Endothelial cell of hepatic sinusoid (primary cell): ENCODE measurements at regions not wholly inside any gene's neighbourhood (a gene's known extent, or its start where the extent isn't known, plus 50 kb on each side); places are given as distances from the start of the nearest gene placed in this dataset.
"Not testable (repeated sequence)": the region's sequence is repeated elsewhere in the genome, so short reads cannot be mapped to it uniquely, and the experiment has no call there.

Experiments used
- in situ Hi-C: cut with HindIII; loops from 2 replicates; pipeline ENCODE4 v1.10.0; 2017; ENCODE audit warnings: low sequenced_read_pairs

DNA sequence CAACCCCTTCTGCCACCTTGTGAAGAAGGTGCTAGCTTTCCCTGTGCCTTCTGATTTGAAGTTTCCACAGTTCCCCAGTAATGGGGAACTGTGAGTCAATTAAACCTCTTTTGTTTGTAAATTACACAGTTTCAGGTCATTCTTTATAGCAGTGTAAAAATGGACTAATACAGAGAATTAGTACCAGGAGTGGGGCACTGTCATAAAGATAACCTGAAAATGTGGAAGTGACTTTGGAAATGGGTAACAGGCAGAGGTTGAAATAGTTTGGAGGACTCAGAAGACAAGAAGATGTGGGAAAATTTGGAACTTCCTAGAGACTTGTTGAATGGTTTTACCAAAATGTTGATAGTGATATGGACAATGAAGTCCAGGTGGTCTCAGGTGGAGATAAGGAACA, 131.0 kb upstream of the HAND2 start:
- in situ Hi-C loops, result no loop called here

DNA sequence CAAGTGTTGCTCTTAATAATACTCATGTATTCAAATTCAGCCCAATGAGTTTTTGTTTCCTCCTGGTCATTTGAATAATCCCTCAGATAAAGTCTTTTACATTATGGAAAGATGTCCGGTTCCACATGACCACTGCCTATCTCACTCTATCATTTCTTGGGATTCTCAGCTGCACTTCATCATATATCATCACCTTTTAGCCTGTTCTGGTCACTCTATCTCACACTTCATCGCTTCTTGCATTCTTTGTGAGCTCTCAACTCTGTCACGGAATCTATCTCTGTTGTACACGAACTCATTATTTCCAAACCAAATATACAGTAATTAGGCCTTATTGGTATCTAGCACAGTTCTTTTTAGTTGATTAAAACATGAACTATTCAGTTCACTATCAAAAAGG, 126.9 kb upstream of the HAND2 start:
- in situ Hi-C loops, result no loop called here

DNA sequence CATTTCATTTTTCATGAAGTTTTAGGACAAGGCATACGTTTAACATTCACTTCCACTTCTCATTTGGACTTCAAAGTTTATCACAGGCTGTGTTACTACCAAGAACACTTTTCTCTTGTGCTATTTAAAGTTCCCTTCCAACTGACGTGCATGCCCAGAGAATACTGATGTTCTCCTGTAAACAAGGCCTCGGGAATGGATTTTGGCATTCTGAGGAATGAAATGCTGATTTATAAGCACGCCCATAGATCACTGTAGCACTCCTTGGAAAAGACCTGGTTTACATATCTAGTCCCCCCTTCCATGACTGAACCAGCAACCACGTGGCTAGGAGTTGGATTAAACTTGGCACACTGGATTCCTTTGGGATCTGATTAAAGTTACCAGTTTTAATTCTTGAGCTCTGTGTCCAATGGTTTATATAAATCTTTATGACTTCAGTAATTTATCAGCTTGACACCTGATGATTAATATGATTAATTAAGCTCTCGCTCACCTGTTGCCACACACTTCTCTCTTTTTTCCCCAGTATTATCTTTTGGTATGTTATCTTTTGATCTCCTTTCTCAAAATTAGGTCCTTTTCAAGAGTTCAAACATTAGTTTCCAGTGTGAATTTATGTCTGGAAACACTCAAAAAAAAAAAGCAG, 122.4 kb upstream of the HAND2 start:
- in situ Hi-C loops, result no loop called here

DNA sequence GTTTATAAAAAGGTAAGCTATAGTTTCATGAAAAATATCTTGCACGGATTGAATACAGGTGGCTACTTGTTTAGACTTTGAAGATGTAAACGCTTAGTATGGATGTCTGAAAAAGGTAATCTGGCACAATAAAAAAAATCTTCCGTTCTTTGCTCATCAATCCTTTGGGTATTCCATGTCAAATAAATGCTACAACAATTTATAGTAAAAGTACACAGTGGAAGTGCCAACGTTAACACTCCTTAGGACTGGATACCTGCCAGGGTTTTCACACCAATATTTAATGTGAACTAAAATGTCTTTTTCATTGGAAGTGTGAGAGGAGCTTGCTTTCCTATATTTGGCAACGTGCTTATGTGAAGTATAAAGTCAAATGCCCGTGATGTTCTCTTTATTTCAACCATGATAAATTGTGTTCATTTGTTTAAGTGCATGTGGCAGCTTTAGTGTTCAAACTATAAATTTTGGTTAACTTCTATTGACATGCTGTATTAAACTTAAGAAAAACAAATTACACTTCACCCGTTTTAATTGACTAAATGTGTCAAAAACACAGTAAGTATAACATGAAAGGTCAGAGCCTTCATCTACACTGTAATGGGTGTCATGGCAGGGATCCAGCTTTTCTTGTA, 121.7 kb upstream of the HAND2 start:
- in situ Hi-C loops, result no loop called here

DNA sequence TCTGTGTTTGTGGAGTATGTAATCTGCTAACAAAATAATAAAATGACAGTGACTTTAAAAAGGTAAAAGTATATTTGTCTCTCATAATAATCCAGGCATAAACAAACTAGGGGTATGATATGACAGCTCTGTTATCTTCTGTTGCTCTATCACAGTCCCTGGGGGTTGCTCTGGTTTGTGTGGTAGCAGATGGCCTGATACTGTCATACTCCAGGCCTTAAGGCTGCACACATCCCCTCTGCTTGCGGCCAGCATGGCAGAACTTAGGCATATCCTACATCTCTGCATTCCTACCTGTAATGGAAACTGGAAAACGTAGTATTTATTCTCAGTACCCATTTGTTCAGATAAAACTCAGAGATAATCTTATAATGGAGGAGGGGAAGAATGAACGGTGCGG, 117.9 kb upstream of the HAND2 start:
- in situ Hi-C loops, result no loop called here

DNA sequence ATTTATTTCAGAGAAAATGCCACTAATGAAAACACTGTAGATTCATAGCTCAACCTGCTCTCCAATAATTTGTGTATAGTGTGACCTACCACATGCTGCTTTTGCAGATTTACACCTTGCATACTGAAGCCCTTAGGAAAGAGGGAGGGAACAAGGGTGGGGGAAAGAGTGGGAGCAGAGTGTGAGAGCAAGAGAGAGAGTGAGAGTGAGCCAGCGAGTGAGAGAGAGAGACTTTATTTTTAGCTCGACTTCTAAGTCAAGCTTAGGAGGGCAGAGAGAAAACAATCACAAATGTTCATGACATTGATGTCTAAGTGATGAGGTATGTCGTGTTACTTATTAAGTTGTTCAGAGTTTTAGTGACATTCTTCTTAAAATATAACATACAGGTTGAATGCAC, 112.5 kb upstream of the HAND2 start:
- in situ Hi-C loops, result loop anchor here (5.0 kb wide), 1 partner anchor 75 kb away; no protein-coding TSS in a partner anchor

DNA sequence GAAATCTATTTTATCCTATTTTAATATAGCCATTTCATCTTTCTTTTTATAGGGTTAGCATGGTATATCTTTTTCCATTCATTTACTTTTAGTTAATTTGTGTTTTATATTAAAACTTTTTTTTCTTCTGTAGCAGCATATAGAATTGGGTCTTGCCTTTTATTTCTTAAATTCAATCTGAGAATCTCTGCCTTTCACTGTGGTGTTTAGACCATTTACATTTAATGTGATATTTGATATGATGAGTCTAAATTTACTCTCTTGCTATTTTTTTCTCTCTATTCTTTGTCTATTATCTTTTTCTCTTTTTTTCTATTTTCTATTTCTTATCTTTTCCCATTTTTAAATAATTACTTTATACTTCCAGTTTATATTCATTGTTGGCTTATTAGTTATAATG, 105.4 kb upstream of the HAND2 start:
- in situ Hi-C loops, result no loop called here

DNA sequence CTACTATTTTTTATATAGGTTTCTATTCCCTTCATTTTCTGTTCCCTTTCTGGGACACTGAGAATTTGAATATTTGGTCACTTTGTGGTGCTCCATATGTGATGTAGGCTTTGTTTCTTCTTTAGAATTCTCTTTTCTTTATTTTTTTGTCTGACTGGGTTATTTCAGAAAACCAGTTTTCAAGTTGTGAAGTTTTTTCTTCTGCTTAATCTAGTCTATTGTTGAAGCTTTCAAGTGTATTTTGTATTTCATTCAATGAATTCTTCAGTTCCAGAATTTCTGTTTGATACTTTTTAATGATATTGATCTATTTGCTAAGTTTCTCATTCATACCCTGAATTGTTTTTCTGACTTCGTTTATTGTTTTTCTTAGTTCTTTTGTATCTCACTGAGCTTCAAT, 96.2 kb upstream of the HAND2 start:
- in situ Hi-C loops, result no loop called here

DNA sequence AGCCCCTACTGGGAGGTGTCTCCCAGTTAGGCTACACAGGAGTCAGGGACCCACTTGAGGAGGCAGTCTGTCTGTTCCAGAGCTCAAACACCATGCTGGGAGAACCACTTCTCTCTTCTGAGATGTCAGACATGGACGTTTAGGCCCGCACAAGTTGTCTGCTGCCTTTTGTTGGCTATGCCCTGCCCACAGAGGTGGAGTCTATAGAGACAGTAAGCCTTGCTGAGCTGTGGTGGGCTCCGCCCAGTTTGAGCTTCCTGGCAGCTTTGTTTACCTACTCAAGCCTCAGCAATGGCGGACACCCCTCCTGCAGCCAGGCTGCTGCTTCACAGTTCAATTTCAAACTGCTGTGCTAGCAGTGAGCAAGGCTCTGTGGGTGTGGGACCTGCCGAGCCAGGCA, 88.6 kb upstream of the HAND2 start:
- in situ Hi-C loops, result not testable (repeated sequence)

DNA sequence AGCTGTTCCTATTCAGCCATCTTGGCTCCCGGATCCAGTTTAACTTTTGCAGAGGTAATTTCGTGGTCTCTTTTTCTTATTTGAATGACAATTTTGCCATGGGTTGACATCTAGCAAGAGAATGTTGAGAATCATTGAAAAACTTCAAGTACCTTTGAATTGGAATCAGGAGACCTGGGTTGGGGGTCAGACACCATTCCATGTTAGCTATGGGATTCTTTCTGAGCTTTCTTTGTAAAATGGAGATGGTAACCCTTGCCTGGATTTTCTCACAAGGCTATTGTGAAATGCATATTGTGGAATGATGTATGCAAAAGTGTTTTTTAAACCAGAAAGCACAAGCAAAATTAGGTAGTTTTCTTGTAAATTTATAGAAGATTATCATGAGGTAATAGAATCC, 79.1 kb upstream of the HAND2 start:
- in situ Hi-C loops, result no loop called here

DNA sequence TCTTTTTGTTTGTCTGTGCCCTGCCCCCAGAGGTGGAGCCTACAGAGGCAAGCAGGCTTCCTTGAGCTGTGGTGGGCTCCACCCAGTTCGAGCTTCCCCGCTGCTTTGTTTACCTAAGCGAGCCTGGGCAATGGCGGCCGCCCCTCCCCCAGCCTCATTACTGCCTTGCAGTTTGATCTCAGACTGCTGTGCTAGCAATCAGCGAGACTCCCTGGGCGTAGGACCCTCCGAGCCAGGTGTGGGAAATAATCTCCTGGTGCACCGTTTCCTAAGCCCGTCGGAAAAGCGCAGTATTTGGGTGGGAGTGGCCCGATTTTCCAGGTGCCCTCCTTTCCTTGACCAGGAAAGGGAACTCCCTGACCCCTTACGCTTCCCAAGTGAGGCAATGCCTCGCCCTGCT, 78.6 kb upstream of the HAND2 start:
- in situ Hi-C loops, result not testable (repeated sequence)

DNA sequence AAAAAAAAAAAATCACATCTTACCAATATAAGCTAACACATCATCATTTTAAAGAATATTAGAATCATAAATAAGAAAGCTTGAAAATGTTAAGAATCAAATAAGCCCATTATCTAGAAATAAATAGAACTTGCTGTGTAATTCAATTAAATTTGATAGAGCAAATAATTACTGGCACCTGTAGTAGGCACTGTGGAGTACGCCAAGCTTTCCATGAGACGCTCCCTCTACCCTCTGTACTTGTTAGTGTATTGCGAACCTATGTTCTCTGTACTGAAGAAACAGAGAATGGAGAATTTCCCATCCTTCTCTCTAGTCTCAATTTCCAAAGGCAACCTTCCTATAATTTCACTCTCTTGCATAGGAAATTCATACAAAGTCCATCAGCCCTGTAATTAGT, 61.7 kb upstream of the HAND2 start:
- in situ Hi-C loops, result no loop called here

DNA sequence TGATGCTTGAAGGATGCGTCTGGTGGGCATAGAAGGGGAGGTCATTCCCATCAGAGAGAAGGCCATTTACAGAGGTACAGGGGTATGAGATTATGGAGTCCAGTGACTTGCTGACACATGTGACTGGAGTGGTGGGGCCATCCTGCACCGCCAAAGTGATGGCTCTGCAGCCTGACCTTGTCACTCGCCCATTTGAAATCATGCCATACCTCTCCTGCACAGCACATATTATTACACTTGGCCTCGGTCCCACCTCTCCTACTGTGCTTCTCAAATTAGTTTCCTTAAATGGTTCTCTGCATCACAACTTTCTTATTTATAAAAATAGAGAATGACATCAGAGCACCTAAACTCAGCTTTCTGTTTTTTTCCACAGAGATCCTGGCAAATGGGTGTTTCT, 60.7 kb upstream of the HAND2 start:
- in situ Hi-C loops, result no loop called here

DNA sequence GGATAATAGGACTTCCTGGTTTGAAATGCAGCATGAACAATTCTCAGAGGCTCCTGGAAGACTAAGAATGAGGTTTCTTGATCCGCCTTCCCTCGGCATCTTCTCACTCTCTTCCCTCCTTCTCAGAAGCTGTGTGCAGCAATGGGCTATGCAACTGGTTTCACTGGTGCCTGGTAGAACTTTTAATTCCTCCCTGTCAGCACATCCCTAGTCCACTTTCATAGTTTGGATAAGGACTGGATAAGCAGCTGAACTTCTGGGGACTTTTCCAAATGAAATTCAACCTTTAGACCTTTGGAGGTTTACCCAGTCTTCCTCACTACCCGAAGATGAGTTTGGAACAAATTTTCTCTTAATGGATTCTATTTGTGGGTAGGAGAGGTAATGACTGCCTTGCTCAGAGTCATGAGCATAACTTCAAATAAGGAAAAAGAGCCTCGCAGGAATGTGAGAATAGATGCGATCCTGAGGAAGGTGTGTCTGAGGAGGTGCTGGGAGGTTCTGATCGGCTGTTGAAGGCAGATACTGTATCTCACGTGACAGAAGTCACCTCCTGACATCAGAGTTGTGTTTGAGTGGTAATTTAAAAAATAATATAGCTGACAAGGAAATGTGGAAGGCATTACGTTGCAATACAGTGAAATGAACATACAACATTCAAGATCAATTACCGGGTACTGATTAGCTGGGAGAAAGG, 56.0 kb upstream of the HAND2 start:
- in situ Hi-C loops, result no loop called here

DNA sequence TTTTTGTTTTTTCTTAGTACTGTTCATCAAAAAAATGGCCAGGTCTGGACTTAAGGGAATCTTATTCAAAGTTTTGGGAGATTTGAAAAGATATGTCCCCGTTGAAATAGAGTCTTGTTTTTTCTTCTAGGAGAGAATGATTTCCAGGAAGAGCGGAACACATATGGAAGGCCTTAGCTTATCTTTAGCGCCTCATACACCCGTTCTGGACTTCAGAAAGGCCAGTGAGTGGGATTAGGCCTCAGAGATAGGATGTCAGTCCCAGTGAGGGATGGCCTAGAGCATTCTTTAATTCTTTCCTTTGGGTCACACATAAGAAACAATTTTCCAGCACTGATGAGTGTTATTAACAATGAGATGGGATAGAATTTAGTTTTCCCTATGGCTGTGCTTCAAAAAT, 54.5 kb upstream of the HAND2 start:
- in situ Hi-C loops, result no loop called here
